ENCODE measurements at regions not wholly inside any gene's neighbourhood (a gene's known extent, or its start where the extent isn't known, plus 50 kb on each side); places are given as distances from the start of the nearest gene placed in this dataset.

- no peaks in the 10 kb centered on the region for H3K27me3 Mint-ChIP-seq
- DNase-seq (no peak), ATAC-seq (peak; percentile 18)
- peaks cover 18 to 20% of the 10 kb centered on the region in 2 donors for H3K9me3 Mint-ChIP-seq
- no peaks in the 10 kb centered on the region for H3K4me1 Mint-ChIP-seq
- H3K27ac Mint-ChIP-seq, result no peak overlapping the region
- H3K4me3 Mint-ChIP-seq, result no peak overlapping the region
These were observed 1123.8 kb upstream of the CDH6 start for GRCh38 chr5:30069441-30070263.

GRCh38 chr5:30063503-30063902, 1130.0 kb upstream of the CDH6 start:
- no peaks in the 10 kb centered on the region for H3K4me1 Mint-ChIP-seq
- DNase-seq (no peak), ATAC-seq (no peak)
- no peaks in the 10 kb centered on the region for H3K9me3 Mint-ChIP-seq
- H3K4me3 Mint-ChIP-seq, result no peak overlapping the region
- H3K27me3 Mint-ChIP-seq, result no peaks in the 10 kb centered on the region
- no peak overlapping the region for H3K27ac Mint-ChIP-seq

GRCh38 chr5:30051976-30052375, 1141.5 kb upstream of the CDH6 start:
- H3K27ac Mint-ChIP-seq, result no peak overlapping the region
- no peak for ATAC-seq
- H3K27me3 Mint-ChIP-seq, result no peaks in the 10 kb centered on the region
- no peak for DNase-seq
- no peak overlapping the region for H3K4me3 Mint-ChIP-seq
- peaks cover 8 to 15% of the 10 kb centered on the region in 2 donors for H3K9me3 Mint-ChIP-seq
- H3K4me1 Mint-ChIP-seq, result no peaks in the 10 kb centered on the region

- no peak overlapping the region for H3K4me3 Mint-ChIP-seq
These were observed 1143.2 kb upstream of the CDH6 start for GRCh38 chr5:30050056-30050815.

GRCh38 chr5:30042677-30043076, 1150.8 kb upstream of the CDH6 start:
- Mint-ChIP-seq H3K4me3 (no peak overlapping the region), H3K4me1 (no peaks in the 10 kb centered on the region), H3K27me3 (no peaks in the 10 kb centered on the region), H3K27ac (no peak overlapping the region), H3K9me3 (peaks cover 4 to 7% of the 10 kb centered on the region in 2 donors)
- no peak for DNase-seq
- ATAC-seq, result no peak

More at GRCh38 chr5:30050056-30050815, 1143.2 kb upstream of the CDH6 start:
- peaks cover 8% of the 10 kb centered on the region in 2 donors for H3K9me3 Mint-ChIP-seq
- no peak for ATAC-seq
- H3K4me1 Mint-ChIP-seq, result no peaks in the 10 kb centered on the region
- DNase-seq, result no peak
- H3K27ac Mint-ChIP-seq, result no peak overlapping the region
- no peaks in the 10 kb centered on the region for H3K27me3 Mint-ChIP-seq

- ATAC-seq (no peak), DNase-seq (no peak)
- Mint-ChIP-seq H3K4me3 (no peak overlapping the region), H3K27ac (no peak overlapping the region), H3K27me3 (no peaks in the 10 kb centered on the region), H3K9me3 (no peaks in the 10 kb centered on the region), H3K4me1 (no peaks in the 10 kb centered on the region)
These were observed 1151.6 kb upstream of the CDH6 start for GRCh38 chr5:30041831-30042385.

GRCh38 chr5:30041291-30041690, 1152.2 kb upstream of the CDH6 start:
- DNase-seq, result no peak
- no peaks in the 10 kb centered on the region for H3K9me3 Mint-ChIP-seq
- no peaks in the 10 kb centered on the region for H3K4me1 Mint-ChIP-seq
- no peaks in the 10 kb centered on the region for H3K27me3 Mint-ChIP-seq
- ATAC-seq, result no peak
- no peak overlapping the region for H3K4me3 Mint-ChIP-seq
- no peak overlapping the region for H3K27ac Mint-ChIP-seq

- Mint-ChIP-seq H3K9me3 (no peaks in the 10 kb centered on the region), H3K4me3 (no peak overlapping the region), H3K4me1 (no peaks in the 10 kb centered on the region), H3K27me3 (no peaks in the 10 kb centered on the region), H3K27ac (no peak overlapping the region)
- peak; percentile 9 to 10 for DNase-seq
- ATAC-seq, result no peak
These were observed 1152.9 kb upstream of the CDH6 start for GRCh38 chr5:30040488-30041118.

- no peak overlapping the region for H3K27ac Mint-ChIP-seq
These were observed 1154.1 kb upstream of the CDH6 start for GRCh38 chr5:30039379-30039778.

GRCh38 chr5:30034870-30035269, 1158.6 kb upstream of the CDH6 start:
- no peak for ATAC-seq
- H3K27ac Mint-ChIP-seq, result no peak overlapping the region
- H3K4me1 Mint-ChIP-seq, result no peaks in the 10 kb centered on the region
- H3K9me3 Mint-ChIP-seq, result peaks cover 0 to 6% of the 10 kb centered on the region in 2 donors
- DNase-seq, result no peak
- no peaks in the 10 kb centered on the region for H3K27me3 Mint-ChIP-seq
- no peak overlapping the region for H3K4me3 Mint-ChIP-seq

More at GRCh38 chr5:30039379-30039778, 1154.1 kb upstream of the CDH6 start:
- no peak overlapping the region for H3K4me3 Mint-ChIP-seq
- no peaks in the 10 kb centered on the region for H3K27me3 Mint-ChIP-seq
- peaks cover 0 to 6% of the 10 kb centered on the region in 2 donors for H3K9me3 Mint-ChIP-seq
- DNase-seq (no peak), ATAC-seq (no peak)
- H3K4me1 Mint-ChIP-seq, result no peaks in the 10 kb centered on the region

- H3K27me3 Mint-ChIP-seq, result no peaks in the 10 kb centered on the region
- no peak for ATAC-seq
- DNase-seq, result no peak
- H3K4me1 Mint-ChIP-seq, result no peaks in the 10 kb centered on the region
- peaks cover 12 to 15% of the 10 kb centered on the region in 2 donors for H3K9me3 Mint-ChIP-seq
- no peak overlapping the region for H3K4me3 Mint-ChIP-seq
- H3K27ac Mint-ChIP-seq, result no peak overlapping the region
These were observed 1163.4 kb upstream of the CDH6 start for GRCh38 chr5:30030101-30030500.

- Mint-ChIP-seq H3K9me3 (peaks cover 13 to 25% of the 10 kb centered on the region in 2 donors), H3K27me3 (no peaks in the 10 kb centered on the region), H3K4me1 (no peaks in the 10 kb centered on the region), H3K4me3 (no peak overlapping the region), H3K27ac (no peak overlapping the region)
- ATAC-seq (no peak), DNase-seq (no peak)
These were observed 1191.7 kb upstream of the CDH6 start for GRCh38 chr5:30001826-30002225.

GRCh38 chr5:30000231-30000630, 1193.3 kb upstream of the CDH6 start:
- no peaks in the 10 kb centered on the region for H3K27me3 Mint-ChIP-seq
- ATAC-seq (no peak), DNase-seq (no peak)
- no peaks in the 10 kb centered on the region for H3K4me1 Mint-ChIP-seq
- no peak overlapping the region for H3K4me3 Mint-ChIP-seq
- no peak overlapping the region for H3K27ac Mint-ChIP-seq
- peaks cover 13 to 18% of the 10 kb centered on the region in 2 donors for H3K9me3 Mint-ChIP-seq

GRCh38 chr5:29995154-29995553, 1198.3 kb upstream of the CDH6 start:
- ATAC-seq (no peak), DNase-seq (no peak)
- H3K4me3 Mint-ChIP-seq, result no peak overlapping the region
- H3K27ac Mint-ChIP-seq, result no peak overlapping the region
- H3K9me3 Mint-ChIP-seq, result peaks cover 2 to 8% of the 10 kb centered on the region in 2 donors
- H3K4me1 Mint-ChIP-seq, result no peaks in the 10 kb centered on the region
- no peaks in the 10 kb centered on the region for H3K27me3 Mint-ChIP-seq

- no peak for ATAC-seq
- no peak overlapping the region for H3K4me3 Mint-ChIP-seq
- no peak for DNase-seq
- H3K27ac Mint-ChIP-seq, result no peak overlapping the region
- H3K9me3 Mint-ChIP-seq, result peaks cover 0 to 8% of the 10 kb centered on the region in 2 donors
- H3K27me3 Mint-ChIP-seq, result no peaks in the 10 kb centered on the region
- H3K4me1 Mint-ChIP-seq, result no peaks in the 10 kb centered on the region
These were observed 1199.0 kb upstream of the CDH6 start for GRCh38 chr5:29994519-29994918.
